Endothelial cell of umbilical vein (primary cell): ENCODE measurements at regions not wholly inside any gene's neighbourhood (a gene's known extent, or its start where the extent isn't known, plus 50 kb on each side); places are given as distances from the start of the nearest gene placed in this dataset.

Source experiments
- BruUV-seq: library from RNA; stranded (reverse); fragments of 400-500 nt; replicated peaks from 2 replicates; lab custom pipeline; 2021; lab: Mats Ljungman, UMichigan
- CTCF ChIA-PET: fragments of 300-600, 350-600 bp; sonication (Branson Sonifier 250); formaldehyde crosslinking; loops from one replicate; lab custom pipeline; 2021; ENCODE audit warnings: antibody characterized with exemption, inconsistent platforms; lab: Charles Lee
- POLR2A ChIA-PET: fragments of 300-600, 350-600 bp; sonication (Branson Sonifier 250); formaldehyde crosslinking; loops from one replicate; lab custom pipeline; 2021; ENCODE audit warnings: antibody characterized with exemption, inconsistent platforms; lab: Charles Lee
- DNase-seq: peaks from one replicate; pipeline ENCODE4 v3.0.0-alpha.2; 2011; ENCODE audit warnings: low read depth, low spot score
- FAIRE-seq: peaks from 2 replicates; lab custom pipeline; 2011; peaks lifted over from hg19 to GRCh38; lab: Jason Lieb, UNC
- H2AFZ ChIP-seq: 2 replicates; pipeline ENCODE4 v1.6.0; 2012; ENCODE audit warnings: low read depth, low read length, control low read depth, inconsistent platforms
- H3K27ac ChIP-seq: 2 replicates; pipeline ENCODE4 v1.5.1; 2011; ENCODE audit warnings: low read depth, mild to moderate bottlenecking, control low read depth, low read length, moderate library complexity; ENCODE audit not compliant: insufficient read depth
- H3K27me3 ChIP-seq, 2 experiments: 2 replicates each; pipeline versions ENCODE4 v1.6.0 to v1.6.1; 2011; ENCODE audit warnings: low read length in 2 of 2, mixed read lengths in 1 of 2; ENCODE audit not compliant: control insufficient read depth in 2 of 2, insufficient read depth in 2 of 2
- H3K36me3 ChIP-seq, 2 experiments: 2 replicates in 1 of 2; 3 replicates in 1 of 2; pipeline ENCODE4 v1.5.1; 2011; ENCODE audit warnings: low read length in 2 of 2, mild to moderate bottlenecking in 1 of 2, moderate library complexity in 1 of 2; ENCODE audit not compliant: control insufficient read depth in 2 of 2, insufficient read depth in 2 of 2; ENCODE audit errors: extremely low read depth in 1 of 2
- H3K4me1 ChIP-seq: 3 replicates; pipeline ENCODE4 v1.5.1; 2011; ENCODE audit warnings: mild to moderate bottlenecking, low read length; ENCODE audit not compliant: control insufficient read depth, insufficient read depth; ENCODE audit errors: extremely low read depth
- H3K4me2 ChIP-seq: 2 replicates; pipeline ENCODE4 v1.6.1; 2011; ENCODE audit warnings: low read length, control low read depth, mixed read lengths; ENCODE audit not compliant: insufficient read depth
- H3K4me3 ChIP-seq, 3 experiments: fragments of 200-600 bp in 1 of 3; sonication (generic), shearing (Covaris generic) in 1 of 3; replicated peaks in 1 of 3; 2 replicates each; pipeline ENCODE4 v1.5.1; 2011 to 2016; ENCODE audit warnings: control low read depth in 3 of 3, low read length in 3 of 3, mild to moderate bottlenecking in 2 of 3, inconsistent platforms in 1 of 3, low read depth in 1 of 3, moderate library complexity in 1 of 3; ENCODE audit not compliant: insufficient read depth in 1 of 3
- H3K79me2 ChIP-seq: 2 replicates; pipeline ENCODE4 v1.6.0; 2012; ENCODE audit warnings: low read length, inconsistent platforms; ENCODE audit not compliant: control insufficient read depth, insufficient read depth
- H3K9ac ChIP-seq: replicated peaks from 2 replicates; pipeline ENCODE3; 2011; ENCODE audit warnings: low read length, control low read depth; ENCODE audit not compliant: insufficient read depth; ENCODE audit errors: extremely low read depth
- H3K9me1 ChIP-seq: replicated peaks from 3 replicates; pipeline ENCODE4 v1.6.0; 2011; ENCODE audit warnings: mild to moderate bottlenecking, low read length; ENCODE audit not compliant: control insufficient read depth, insufficient read depth; ENCODE audit errors: extremely low read depth
- H3K9me3 ChIP-seq: replicated peaks from 2 replicates; pipeline ENCODE4 v1.5.1; 2012; ENCODE audit warnings: low read length, inconsistent platforms; ENCODE audit not compliant: control insufficient read depth, insufficient read depth
- H4K20me1 ChIP-seq: replicated peaks from 2 replicates; pipeline ENCODE3; 2011; ENCODE audit warnings: mild to moderate bottlenecking, low read length; ENCODE audit not compliant: control insufficient read depth, insufficient read depth; ENCODE audit errors: extremely low read depth
- EZH2 ChIP-seq: IDR thresholded peaks from 2 replicates; pipeline ENCODE4 v1.6.1; 2012; ENCODE audit warnings: borderline replicate concordance, low read depth, mild to moderate bottlenecking, moderate library complexity, low read length, inconsistent platforms; ENCODE audit not compliant: severe bottlenecking
- FOS ChIP-seq: IDR thresholded peaks from 2 replicates; pipeline ENCODE4 v1.6.1; 2011; ENCODE audit warnings: mild to moderate bottlenecking, low read length, moderate library complexity, borderline replicate concordance; ENCODE audit not compliant: insufficient read depth
- GATA2 ChIP-seq: IDR thresholded peaks from 2 replicates; pipeline ENCODE4 v1.7.0; 2011; ENCODE audit warnings: low read depth, mild to moderate bottlenecking, moderate library complexity, mixed read lengths, low read length; ENCODE audit not compliant: insufficient read length, insufficient read depth
- JUN ChIP-seq: IDR thresholded peaks from 2 replicates; pipeline ENCODE4 v1.6.1; 2011; ENCODE audit warnings: borderline replicate concordance, low read depth; ENCODE audit not compliant: insufficient read length, insufficient read depth
- MAX ChIP-seq: IDR thresholded peaks from 2 replicates; pipeline ENCODE4 v1.6.1; 2011; ENCODE audit not compliant: insufficient read depth, insufficient read length
- MYC ChIP-seq: IDR thresholded peaks from one replicate; pipeline ENCODE4 v1.6.1; 2011; ENCODE audit warnings: mild to moderate bottlenecking, low read depth, low read length
- POLR2A ChIP-seq: IDR thresholded peaks from 2 replicates; pipeline ENCODE4 v1.6.1; 2012; ENCODE audit warnings: low read depth, mild to moderate bottlenecking, control low read depth, low read length
- POLR2AphosphoS5 ChIP-seq: IDR thresholded peaks from 2 replicates; pipeline ENCODE4 v1.6.1; 2012; ENCODE audit warnings: low read depth, mild to moderate bottlenecking, control low read depth, low read length, moderate library complexity; ENCODE audit not compliant: insufficient read depth
- dilution Hi-C: fragments of 300-500 bp; cut with MboI; formaldehyde crosslinking; loops from one replicate; pipeline ENCODE4 v1.15.0; 2019; ENCODE audit warnings: low sequenced_read_pairs; ENCODE audit not compliant: extremely low pct_ligation_motif_present
- intact Hi-C: fragments of 100-400 bp; cut with micrococcal nuclease; formaldehyde crosslinking; loops from one replicate; pipeline ENCODE4 v1.10.0; 2022

GRCh38 chr10:31591569-31591968 lies 272.6 kb downstream of the ZEB1 start:
- Histone ChIP-seq H3K9me3 (no peaks in the 10 kb centered on the region), H4K20me1 (no peaks in the 10 kb centered on the region), H3K79me2 (no peaks in the 10 kb centered on the region), H3K27ac (no peak overlapping the region), H3K9ac (no peak overlapping the region), H2AFZ (no peak overlapping the region), H3K4me3 (no peak overlapping the region), H3K9me1 (no peaks in the 10 kb centered on the region), H3K36me3 (no peaks in the 10 kb centered on the region), H3K4me2 (no peak overlapping the region), H3K4me1 (no peaks in the 10 kb centered on the region), H3K27me3 (peaks cover 2 to 4% of the 10 kb centered on the region in 2 experiments)
- ChIA-PET POLR2A (no interaction called here), CTCF (interaction anchor here (0.8 to 2.2 kb wide), 4 partner anchors 16 to 217 kb away, joined by 3 to 7 read pairs (median 3); no protein-coding TSS in a partner anchor)
- TF ChIP-seq POLR2AphosphoS5: no peak
- TF ChIP-seq MAX: no peak
- no peak for TF ChIP-seq JUN
- no peak for TF ChIP-seq FOS
- no peak for TF ChIP-seq MYC
- no peak for TF ChIP-seq POLR2A
- no peak for FAIRE-seq
- dilution Hi-C loops (no loop called here), intact Hi-C loops (no loop called here)
- no peak for DNase-seq
- BruUV-seq: no TSS peak

GRCh38 chr10:31590023-31590800 lies 271.2 kb downstream of the ZEB1 start:
- CTCF ChIA-PET: interaction anchor here (1.5 kb wide), 1 partner anchor 14 kb away, joined by 5 read pairs; no protein-coding TSS in a partner anchor
- no TSS peak for BruUV-seq
- no peaks in the 10 kb centered on the region for H3K79me2 ChIP-seq
- no peaks in the 10 kb centered on the region for H3K9me3 ChIP-seq
- no peak for DNase-seq
- no peak overlapping the region for H3K27ac ChIP-seq
- no peak overlapping the region for H2AFZ ChIP-seq
- H3K4me2 ChIP-seq: no peak overlapping the region
- no peaks in the 10 kb centered on the region for H3K36me3 ChIP-seq
- intact Hi-C loops (no loop called here), dilution Hi-C loops (no loop called here)
- H3K27me3 ChIP-seq: peaks cover 2 to 4% of the 10 kb centered on the region in 2 experiments
- no peaks in the 10 kb centered on the region for H3K9me1 ChIP-seq
- no peak for TF ChIP-seq MYC
- no peak for TF ChIP-seq GATA2
- TF ChIP-seq JUN: no peak
- TF ChIP-seq POLR2A: no peak
- TF ChIP-seq MAX: no peak
- no peak for TF ChIP-seq POLR2AphosphoS5
- no peak for TF ChIP-seq EZH2
- no peaks in the 10 kb centered on the region for H3K4me1 ChIP-seq
- H3K4me3 ChIP-seq: no peak overlapping the region
- FAIRE-seq: no peak
- POLR2A ChIA-PET: no interaction called here
- H3K9ac ChIP-seq: no peak overlapping the region
- no peaks in the 10 kb centered on the region for H4K20me1 ChIP-seq
